ENCODE measurements at regions not wholly inside any gene's neighbourhood (a gene's known extent, or its start where the extent isn't known, plus 50 kb on each side); places are given as distances from the start of the nearest gene placed in this dataset.

- no peaks in the 10 kb centered on the region for H3K27me3 ChIP-seq (ENCODE audit: insufficient read depth, low read length, poor library complexity, severe bottlenecking)
- H3K9ac ChIP-seq (ENCODE audit: low read depth, low read length, poor library complexity, severe bottlenecking) = no peak overlapping the region
- H3K9me3 ChIP-seq (ENCODE audit: insufficient read depth, low read depth, low read length) = no peaks in the 10 kb centered on the region
- H3F3A ChIP-seq (ENCODE audit: low read depth) = no peaks in the 10 kb centered on the region
- H3K4me2 ChIP-seq (ENCODE audit: low read depth, low read length, poor library complexity, severe bottlenecking) = no peak overlapping the region
- no peaks in the 10 kb centered on the region for H3K36me3 ChIP-seq (ENCODE audit: insufficient read depth, low read length)
- H3K4me3 ChIP-seq (ENCODE audit: low read length, poor library complexity, severe bottlenecking) = no peak overlapping the region
- no peaks in the 10 kb centered on the region for H3K79me2 ChIP-seq (ENCODE audit: insufficient read depth, low read length)
- TF ChIP-seq CTCF (conservative IDR thresholded peaks at IDR 0.05; ENCODE audit: low read length) (no peak), EZH2phosphoT487 (IDR thresholded peaks at IDR 0.05; ENCODE audit: borderline replicate concordance) (no peak)
- H2AFZ ChIP-seq (ENCODE audit: low read length) = no peak overlapping the region
- no peaks in the 10 kb centered on the region for H3K9me2 ChIP-seq (replicated peaks; ENCODE audit: low read depth, low read length)
- no peaks in the 10 kb centered on the region for H4K20me1 ChIP-seq (ENCODE audit: insufficient read depth, low read length, poor library complexity, severe bottlenecking)
- H3K4me1 ChIP-seq (ENCODE audit: insufficient read depth, low read length, poor library complexity, severe bottlenecking) = no peaks in the 10 kb centered on the region
Observed at GRCh38 chr7:49074538-49074937, 150.2 kb downstream of the CDC14C start.

- Histone ChIP-seq H3K9me3 (ENCODE audit: insufficient read depth, low read depth, low read length) (no peaks in the 10 kb centered on the region), H2AFZ (ENCODE audit: low read length) (no peak overlapping the region), H3K79me2 (ENCODE audit: insufficient read depth, low read length) (no peaks in the 10 kb centered on the region), H3F3A (ENCODE audit: low read depth) (no peaks in the 10 kb centered on the region), H3K36me3 (ENCODE audit: insufficient read depth, low read length) (no peaks in the 10 kb centered on the region), H3K9me2 (replicated peaks; ENCODE audit: low read depth, low read length) (no peaks in the 10 kb centered on the region), H3K4me1 (ENCODE audit: insufficient read depth, low read length, poor library complexity, severe bottlenecking) (no peaks in the 10 kb centered on the region), H3K4me2 (ENCODE audit: low read depth, low read length, poor library complexity, severe bottlenecking) (no peak overlapping the region), H3K27me3 (ENCODE audit: insufficient read depth, low read length, poor library complexity, severe bottlenecking) (no peaks in the 10 kb centered on the region), H4K20me1 (ENCODE audit: insufficient read depth, low read length, poor library complexity, severe bottlenecking) (no peaks in the 10 kb centered on the region), H3K9ac (ENCODE audit: low read depth, low read length, poor library complexity, severe bottlenecking) (no peak overlapping the region), H3K4me3 (ENCODE audit: low read length, poor library complexity, severe bottlenecking) (no peak overlapping the region)
- no peak for TF ChIP-seq CTCF (conservative IDR thresholded peaks at IDR 0.05; ENCODE audit: low read length)
- no peak for TF ChIP-seq EZH2phosphoT487 (IDR thresholded peaks at IDR 0.05; ENCODE audit: borderline replicate concordance)
Observed at GRCh38 chr7:49080896-49081475, 156.6 kb downstream of the CDC14C start.

- Histone ChIP-seq H3K4me3 (ENCODE audit: low read length, poor library complexity, severe bottlenecking) (no peak overlapping the region), H3K9me3 (ENCODE audit: insufficient read depth, low read depth, low read length) (no peaks in the 10 kb centered on the region), H3K9me2 (replicated peaks; ENCODE audit: low read depth, low read length) (no peaks in the 10 kb centered on the region), H3F3A (ENCODE audit: low read depth) (no peaks in the 10 kb centered on the region), H4K20me1 (ENCODE audit: insufficient read depth, low read length, poor library complexity, severe bottlenecking) (no peaks in the 10 kb centered on the region), H3K27me3 (ENCODE audit: insufficient read depth, low read length, poor library complexity, severe bottlenecking) (no peaks in the 10 kb centered on the region), H3K36me3 (ENCODE audit: insufficient read depth, low read length) (no peaks in the 10 kb centered on the region), H3K4me2 (ENCODE audit: low read depth, low read length, poor library complexity, severe bottlenecking) (no peak overlapping the region), H3K9ac (ENCODE audit: low read depth, low read length, poor library complexity, severe bottlenecking) (no peak overlapping the region), H3K79me2 (ENCODE audit: insufficient read depth, low read length) (no peaks in the 10 kb centered on the region), H2AFZ (ENCODE audit: low read length) (no peak overlapping the region), H3K4me1 (ENCODE audit: insufficient read depth, low read length, poor library complexity, severe bottlenecking) (no peaks in the 10 kb centered on the region)
- TF ChIP-seq CTCF (conservative IDR thresholded peaks at IDR 0.05; ENCODE audit: low read length) (no peak), EZH2phosphoT487 (IDR thresholded peaks at IDR 0.05; ENCODE audit: borderline replicate concordance) (no peak)
Observed at GRCh38 chr7:49088017-49088416, 163.7 kb downstream of the CDC14C start.

All from Loucy (cell line).